K562 (cell line): ENCODE measurements at regions not wholly inside any gene's neighbourhood (a gene's known extent, or its start where the extent isn't known, plus 50 kb on each side); places are given as distances from the start of the nearest gene placed in this dataset.

Experiments
- ATAC-seq: fragments of 200-7000 bp; cut with Tn5 transposase; 3 replicates; pipeline ENCODE4 v1.9.1; 2020; ENCODE audit warnings: moderate library complexity
- BruUV-seq: library from RNA; stranded (reverse); fragments of 400-500 nt; replicated peaks from 2 replicates; lab custom pipeline; 2021; lab: Mats Ljungman, UMichigan
- CTCF ChIA-PET: fragments of 300-600 bp; formaldehyde crosslinking; extraction: SDS; loops from one replicate; lab custom pipeline; 2021; ENCODE audit warnings: low intra/inter-chr PET ratio; lab: Yijun Ruan, JAX
- POLR2A ChIA-PET: fragments of 300-600, 350-650 bp; sonication (Branson Sonifier 250); formaldehyde crosslinking; extraction: SDS; loops from one replicate; lab custom pipeline; 2021; ENCODE audit warnings: antibody characterized with exemption, inconsistent platforms; lab: Yijun Ruan, JAX
- DNase-seq, 4 experiments: peaks; one replicate each; pipeline versions ENCODE4 v3.0.0 to v3.0.0-alpha.2; 2011 to 2018; ENCODE audit warnings: low spot score in 3 of 4, mixed read lengths in 3 of 4; ENCODE audit errors: extremely low read depth in 1 of 4
- FAIRE-seq: peaks from 2 replicates; lab custom pipeline; 2011; peaks lifted over from hg19 to GRCh38; lab: Jason Lieb, UNC
- H2AFZ ChIP-seq: 2 replicates; pipeline ENCODE4 v1.6.0; 2011; ENCODE audit warnings: low read depth, low read length, control low read depth, inconsistent platforms
- H3K27ac ChIP-seq: fragments of 200-600 bp; 3 replicates; pipeline ENCODE4 v1.8.0; 2011; ENCODE audit warnings: low read depth, mild to moderate bottlenecking, control low read depth, inconsistent platforms, low read length, moderate library complexity, mixed read lengths; ENCODE audit errors: extremely low read depth
- H3K27me3 ChIP-seq, 2 experiments: fragments of 300-600 bp in 1 of 2; 2 replicates in 1 of 2; 3 replicates in 1 of 2; pipeline versions ENCODE4 v1.6.0 to v1.8.0; 2011; ENCODE audit warnings: inconsistent platforms in 2 of 2, low read length in 2 of 2, mild to moderate bottlenecking in 1 of 2, mixed read lengths in 1 of 2, moderate library complexity in 1 of 2; ENCODE audit not compliant: control insufficient read depth in 2 of 2, insufficient read depth in 2 of 2
- H3K36me3 ChIP-seq: fragments of 300-600 bp; 3 replicates; pipeline ENCODE4 v1.8.0; 2011; ENCODE audit warnings: mild to moderate bottlenecking, low read length, inconsistent platforms; ENCODE audit not compliant: control insufficient read depth, insufficient read depth
- H3K4me1 ChIP-seq, 2 experiments: fragments of 200-600 bp in 1 of 2; replicated peaks in 1 of 2; 2 replicates in 1 of 2; 3 replicates in 1 of 2; pipeline versions ENCODE4 v1.5.1 to v1.8.0; 2011; ENCODE audit warnings: inconsistent platforms in 2 of 2, low read length in 2 of 2, mild to moderate bottlenecking in 1 of 2, mixed read lengths in 1 of 2, moderate library complexity in 1 of 2; ENCODE audit not compliant: control insufficient read depth in 2 of 2, insufficient read depth in 2 of 2
- H3K4me2 ChIP-seq: 2 replicates; pipeline ENCODE4 v1.6.1; 2011; ENCODE audit warnings: low read length, control low read depth, inconsistent platforms, mixed read lengths; ENCODE audit not compliant: insufficient read depth
- H3K4me3 ChIP-seq: fragments of 200-600 bp; sonication (generic), shearing (Covaris generic); 2 replicates; pipeline ENCODE4 v1.5.1; 2016; ENCODE audit warnings: control low read depth, inconsistent platforms
- H3K79me2 ChIP-seq: fragments of 200-600 bp; 3 replicates; pipeline ENCODE4 v1.8.0; 2011; ENCODE audit warnings: low read length, inconsistent platforms; ENCODE audit not compliant: control insufficient read depth, insufficient read depth
- H3K9ac ChIP-seq, 2 experiments: 2 replicates each; pipeline versions ENCODE4 v1.6.0 to v1.6.1; 2011; ENCODE audit warnings: low read depth in 2 of 2, low read length in 2 of 2, control low read depth in 1 of 2, inconsistent platforms in 1 of 2, mild to moderate bottlenecking in 1 of 2, mixed read lengths in 1 of 2; ENCODE audit not compliant: insufficient read depth in 1 of 2
- H3K9me1 ChIP-seq: one replicate; pipeline ENCODE4 v1.6.0; 2011; ENCODE audit warnings: inconsistent platforms, mild to moderate bottlenecking, low read length, moderate library complexity; ENCODE audit not compliant: control insufficient read depth, insufficient read depth
- H3K9me3 ChIP-seq: replicated peaks from 2 replicates; pipeline ENCODE4 v1.5.1; 2011; ENCODE audit warnings: low read depth, low read length, inconsistent platforms; ENCODE audit not compliant: control insufficient read depth, insufficient read depth
- H4K20me1 ChIP-seq: replicated peaks from 2 replicates; pipeline ENCODE4 v1.6.1; 2011; ENCODE audit warnings: low read length, inconsistent platforms, mixed read lengths; ENCODE audit not compliant: control insufficient read depth, insufficient read depth
- HDAC3 ChIP-seq: fragments of 450-650 bp; IDR thresholded peaks from 2 replicates; pipeline ENCODE4 v1.6.1; 2018; ENCODE audit warnings: borderline replicate concordance, mild to moderate bottlenecking, moderate library complexity; ENCODE audit not compliant: partially characterized antibody
- NCOA2 ChIP-seq, 2 experiments: fragments of 450-650 bp; IDR thresholded peaks; 2 replicates each; pipeline ENCODE4 v1.6.1; 2018; ENCODE audit warnings: mild to moderate bottlenecking in 2 of 2, moderate library complexity in 1 of 2; ENCODE audit not compliant: partially characterized antibody in 2 of 2
- NEUROD1 ChIP-seq: fragments of 150-350 bp; IDR thresholded peaks from 2 replicates; pipeline ENCODE4 v1.6.1; 2014; ENCODE audit warnings: borderline replicate concordance, low read length, low read depth; ENCODE audit not compliant: partially characterized antibody
- PTBP1 ChIP-seq: fragments of 200-400 bp; formaldehyde crosslinking; IDR thresholded peaks from 2 replicates; pipeline ENCODE4 v1.6.1; 2017; ENCODE audit warnings: low read depth, low read length
- ZEB2 ChIP-seq: fragments of 450-650 bp; IDR thresholded peaks from 2 replicates; pipeline ENCODE4 v1.6.1; 2016
- WGBS: fragments of 100-300 bp; shearing (Covaris generic); methylation state at CpG from one replicate; pipeline ENCODE4 v1.1.6; 2016; ENCODE audit warnings: low coverage, mixed read lengths; ENCODE audit not compliant: insufficient coverage; ENCODE audit errors: missing lambda C conversion rate; 5-methylcytosine and 5-hydroxymethylcytosine counted together
- in situ Hi-C: fragments of 300-500 bp; cut with MboI; formaldehyde crosslinking; loops from 4 replicates; pipeline ENCODE4 v1.15.0; 2018; ENCODE audit warnings: inconsistent platforms, mixed read lengths
- intact Hi-C: fragments of 100-400 bp; cut with micrococcal nuclease; formaldehyde crosslinking; loops from 2 replicates; pipeline ENCODE4 v1.14.2; 2022
- TF ChIP-seq, protein P1 (sequence below): fragments of 450-650 bp; IDR thresholded peaks from 2 replicates; pipeline ENCODE4 v1.6.1; 2017; ENCODE audit warnings: antibody characterized with exemption, mild to moderate bottlenecking
- TF ChIP-seq, protein P2 (sequence below): fragments of 200-600 bp; sonication (generic); IDR thresholded peaks from one replicate; pipeline ENCODE4 v1.6.1; 2012; ENCODE audit warnings: mild to moderate bottlenecking, low read depth, low read length, inconsistent platforms

- in situ Hi-C loops = no loop called here
- no peak overlapping the region for H3K9ac ChIP-seq
- H3K9me3 ChIP-seq = no peaks in the 10 kb centered on the region
- H3K4me2 ChIP-seq = no peak overlapping the region
- no peaks in the 10 kb centered on the region for H3K79me2 ChIP-seq
- POLR2A ChIA-PET = interaction anchor here (0.6 kb wide), 1 partner anchor 397 kb away, joined by 3 read pairs; no protein-coding TSS in a partner anchor
- no peaks in the 10 kb centered on the region; a peak in 1 of 5 replicates for H3K4me1 ChIP-seq
- FAIRE-seq (no peak), ATAC-seq (no peak), DNase-seq (no peak)
- no peaks in the 10 kb centered on the region for H3K36me3 ChIP-seq
- BruUV-seq = no TSS peak
- intact Hi-C loops = no loop called here
- no peak overlapping the region for H3K4me3 ChIP-seq
- no peaks in the 10 kb centered on the region; a peak in 1 of 5 replicates for H3K27me3 ChIP-seq
- CTCF ChIA-PET = no interaction called here
- H4K20me1 ChIP-seq = no peaks in the 10 kb centered on the region
- no peaks in the 10 kb centered on the region for H3K9me1 ChIP-seq
- H2AFZ ChIP-seq = no peak overlapping the region
- H3K27ac ChIP-seq = no peak overlapping the region
- 3% methylated on average over 4 of the region's 4 CpGs for WGBS
- no peak for TF ChIP-seq NCOA2 (IDR thresholded peaks at IDR 0.05; ENCODE audit: partially characterized antibody in 2 of 2)
- TF ChIP-seq ZEB2 = no peak
- TF ChIP-seq, protein P1, sequence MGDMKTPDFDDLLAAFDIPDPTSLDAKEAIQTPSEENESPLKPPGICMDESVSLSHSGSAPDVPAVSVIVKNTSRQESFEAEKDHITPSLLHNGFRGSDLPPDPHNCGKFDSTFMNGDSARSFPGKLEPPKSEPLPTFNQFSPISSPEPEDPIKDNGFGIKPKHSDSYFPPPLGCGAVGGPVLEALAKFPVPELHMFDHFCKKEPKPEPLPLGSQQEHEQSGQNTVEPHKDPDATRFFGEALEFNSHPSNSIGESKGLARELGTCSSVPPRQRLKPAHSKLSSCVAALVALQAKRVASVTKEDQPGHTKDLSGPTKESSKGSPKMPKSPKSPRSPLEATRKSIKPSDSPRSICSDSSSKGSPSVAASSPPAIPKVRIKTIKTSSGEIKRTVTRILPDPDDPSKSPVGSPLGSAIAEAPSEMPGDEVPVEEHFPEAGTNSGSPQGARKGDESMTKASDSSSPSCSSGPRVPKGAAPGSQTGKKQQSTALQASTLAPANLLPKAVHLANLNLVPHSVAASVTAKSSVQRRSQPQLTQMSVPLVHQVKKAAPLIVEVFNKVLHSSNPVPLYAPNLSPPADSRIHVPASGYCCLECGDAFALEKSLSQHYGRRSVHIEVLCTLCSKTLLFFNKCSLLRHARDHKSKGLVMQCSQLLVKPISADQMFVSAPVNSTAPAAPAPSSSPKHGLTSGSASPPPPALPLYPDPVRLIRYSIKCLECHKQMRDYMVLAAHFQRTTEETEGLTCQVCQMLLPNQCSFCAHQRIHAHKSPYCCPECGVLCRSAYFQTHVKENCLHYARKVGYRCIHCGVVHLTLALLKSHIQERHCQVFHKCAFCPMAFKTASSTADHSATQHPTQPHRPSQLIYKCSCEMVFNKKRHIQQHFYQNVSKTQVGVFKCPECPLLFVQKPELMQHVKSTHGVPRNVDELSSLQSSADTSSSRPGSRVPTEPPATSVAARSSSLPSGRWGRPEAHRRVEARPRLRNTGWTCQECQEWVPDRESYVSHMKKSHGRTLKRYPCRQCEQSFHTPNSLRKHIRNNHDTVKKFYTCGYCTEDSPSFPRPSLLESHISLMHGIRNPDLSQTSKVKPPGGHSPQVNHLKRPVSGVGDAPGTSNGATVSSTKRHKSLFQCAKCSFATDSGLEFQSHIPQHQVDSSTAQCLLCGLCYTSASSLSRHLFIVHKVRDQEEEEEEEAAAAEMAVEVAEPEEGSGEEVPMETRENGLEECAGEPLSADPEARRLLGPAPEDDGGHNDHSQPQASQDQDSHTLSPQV = no peak
- no peak for TF ChIP-seq PTBP1
- TF ChIP-seq NEUROD1 = no peak
- TF ChIP-seq, protein P2, sequence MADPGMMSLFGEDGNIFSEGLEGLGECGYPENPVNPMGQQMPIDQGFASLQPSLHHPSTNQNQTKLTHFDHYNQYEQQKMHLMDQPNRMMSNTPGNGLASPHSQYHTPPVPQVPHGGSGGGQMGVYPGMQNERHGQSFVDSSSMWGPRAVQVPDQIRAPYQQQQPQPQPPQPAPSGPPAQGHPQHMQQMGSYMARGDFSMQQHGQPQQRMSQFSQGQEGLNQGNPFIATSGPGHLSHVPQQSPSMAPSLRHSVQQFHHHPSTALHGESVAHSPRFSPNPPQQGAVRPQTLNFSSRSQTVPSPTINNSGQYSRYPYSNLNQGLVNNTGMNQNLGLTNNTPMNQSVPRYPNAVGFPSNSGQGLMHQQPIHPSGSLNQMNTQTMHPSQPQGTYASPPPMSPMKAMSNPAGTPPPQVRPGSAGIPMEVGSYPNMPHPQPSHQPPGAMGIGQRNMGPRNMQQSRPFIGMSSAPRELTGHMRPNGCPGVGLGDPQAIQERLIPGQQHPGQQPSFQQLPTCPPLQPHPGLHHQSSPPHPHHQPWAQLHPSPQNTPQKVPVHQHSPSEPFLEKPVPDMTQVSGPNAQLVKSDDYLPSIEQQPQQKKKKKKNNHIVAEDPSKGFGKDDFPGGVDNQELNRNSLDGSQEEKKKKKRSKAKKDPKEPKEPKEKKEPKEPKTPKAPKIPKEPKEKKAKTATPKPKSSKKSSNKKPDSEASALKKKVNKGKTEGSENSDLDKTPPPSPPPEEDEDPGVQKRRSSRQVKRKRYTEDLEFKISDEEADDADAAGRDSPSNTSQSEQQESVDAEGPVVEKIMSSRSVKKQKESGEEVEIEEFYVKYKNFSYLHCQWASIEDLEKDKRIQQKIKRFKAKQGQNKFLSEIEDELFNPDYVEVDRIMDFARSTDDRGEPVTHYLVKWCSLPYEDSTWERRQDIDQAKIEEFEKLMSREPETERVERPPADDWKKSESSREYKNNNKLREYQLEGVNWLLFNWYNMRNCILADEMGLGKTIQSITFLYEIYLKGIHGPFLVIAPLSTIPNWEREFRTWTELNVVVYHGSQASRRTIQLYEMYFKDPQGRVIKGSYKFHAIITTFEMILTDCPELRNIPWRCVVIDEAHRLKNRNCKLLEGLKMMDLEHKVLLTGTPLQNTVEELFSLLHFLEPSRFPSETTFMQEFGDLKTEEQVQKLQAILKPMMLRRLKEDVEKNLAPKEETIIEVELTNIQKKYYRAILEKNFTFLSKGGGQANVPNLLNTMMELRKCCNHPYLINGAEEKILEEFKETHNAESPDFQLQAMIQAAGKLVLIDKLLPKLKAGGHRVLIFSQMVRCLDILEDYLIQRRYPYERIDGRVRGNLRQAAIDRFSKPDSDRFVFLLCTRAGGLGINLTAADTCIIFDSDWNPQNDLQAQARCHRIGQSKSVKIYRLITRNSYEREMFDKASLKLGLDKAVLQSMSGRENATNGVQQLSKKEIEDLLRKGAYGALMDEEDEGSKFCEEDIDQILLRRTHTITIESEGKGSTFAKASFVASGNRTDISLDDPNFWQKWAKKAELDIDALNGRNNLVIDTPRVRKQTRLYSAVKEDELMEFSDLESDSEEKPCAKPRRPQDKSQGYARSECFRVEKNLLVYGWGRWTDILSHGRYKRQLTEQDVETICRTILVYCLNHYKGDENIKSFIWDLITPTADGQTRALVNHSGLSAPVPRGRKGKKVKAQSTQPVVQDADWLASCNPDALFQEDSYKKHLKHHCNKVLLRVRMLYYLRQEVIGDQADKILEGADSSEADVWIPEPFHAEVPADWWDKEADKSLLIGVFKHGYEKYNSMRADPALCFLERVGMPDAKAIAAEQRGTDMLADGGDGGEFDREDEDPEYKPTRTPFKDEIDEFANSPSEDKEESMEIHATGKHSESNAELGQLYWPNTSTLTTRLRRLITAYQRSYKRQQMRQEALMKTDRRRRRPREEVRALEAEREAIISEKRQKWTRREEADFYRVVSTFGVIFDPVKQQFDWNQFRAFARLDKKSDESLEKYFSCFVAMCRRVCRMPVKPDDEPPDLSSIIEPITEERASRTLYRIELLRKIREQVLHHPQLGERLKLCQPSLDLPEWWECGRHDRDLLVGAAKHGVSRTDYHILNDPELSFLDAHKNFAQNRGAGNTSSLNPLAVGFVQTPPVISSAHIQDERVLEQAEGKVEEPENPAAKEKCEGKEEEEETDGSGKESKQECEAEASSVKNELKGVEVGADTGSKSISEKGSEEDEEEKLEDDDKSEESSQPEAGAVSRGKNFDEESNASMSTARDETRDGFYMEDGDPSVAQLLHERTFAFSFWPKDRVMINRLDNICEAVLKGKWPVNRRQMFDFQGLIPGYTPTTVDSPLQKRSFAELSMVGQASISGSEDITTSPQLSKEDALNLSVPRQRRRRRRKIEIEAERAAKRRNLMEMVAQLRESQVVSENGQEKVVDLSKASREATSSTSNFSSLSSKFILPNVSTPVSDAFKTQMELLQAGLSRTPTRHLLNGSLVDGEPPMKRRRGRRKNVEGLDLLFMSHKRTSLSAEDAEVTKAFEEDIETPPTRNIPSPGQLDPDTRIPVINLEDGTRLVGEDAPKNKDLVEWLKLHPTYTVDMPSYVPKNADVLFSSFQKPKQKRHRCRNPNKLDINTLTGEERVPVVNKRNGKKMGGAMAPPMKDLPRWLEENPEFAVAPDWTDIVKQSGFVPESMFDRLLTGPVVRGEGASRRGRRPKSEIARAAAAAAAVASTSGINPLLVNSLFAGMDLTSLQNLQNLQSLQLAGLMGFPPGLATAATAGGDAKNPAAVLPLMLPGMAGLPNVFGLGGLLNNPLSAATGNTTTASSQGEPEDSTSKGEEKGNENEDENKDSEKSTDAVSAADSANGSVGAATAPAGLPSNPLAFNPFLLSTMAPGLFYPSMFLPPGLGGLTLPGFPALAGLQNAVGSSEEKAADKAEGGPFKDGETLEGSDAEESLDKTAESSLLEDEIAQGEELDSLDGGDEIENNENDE = no peak
- no peak for TF ChIP-seq HDAC3
These were observed 192.3 kb upstream of the CADM1 start for GRCh38 chr11:115696563-115696962.
